Activated CD4-positive, alpha-beta T cell treated with anti-CD3 and anti-CD28 coated beads for 36 hours (primary cell): ENCODE measurements at regions not wholly inside any gene's neighbourhood (a gene's known extent, or its start where the extent isn't known, plus 50 kb on each side); places are given as distances from the start of the nearest gene placed in this dataset.
"Not testable (repeated sequence)": the region's sequence is repeated elsewhere in the genome, so short reads cannot be mapped to it uniquely, and the experiment has no call there.

Experiments used
- ATAC-seq: fragments of 200-7000 bp; cut with Tn5 transposase; one replicate; pipeline ENCODE4 v1.10.0; 2021; ENCODE audit warnings: mild to moderate bottlenecking, moderate library complexity
- CTCF ChIA-PET: fragments of 350-600 bp; sonication (Branson Sonifier 250); formaldehyde crosslinking; loops from one replicate; lab custom pipeline; 2021; ENCODE audit warnings: antibody characterized with exemption; lab: Charles Lee
- POLR2A ChIA-PET: fragments of 350-600 bp; sonication (Branson Sonifier 250); formaldehyde crosslinking; loops from one replicate; lab custom pipeline; 2021; ENCODE audit warnings: antibody characterized with exemption, inconsistent platforms; lab: Charles Lee
- DNase-seq: peaks from one replicate; pipeline ENCODE4 v3.0.0-alpha.2; 2020
- H3K27ac Mint-ChIP-seq: one replicate; pipeline ENCODE4 v1.8.0; 2021; ENCODE audit warnings: mixed read lengths
- H3K27me3 Mint-ChIP-seq: one replicate; pipeline ENCODE4 v1.8.0; 2021; ENCODE audit warnings: mixed read lengths
- H3K36me3 Mint-ChIP-seq: one replicate; pipeline ENCODE4 v1.8.0; 2021; ENCODE audit warnings: low read depth, mixed read lengths
- H3K4me1 Mint-ChIP-seq: one replicate; pipeline ENCODE4 v1.8.0; 2021; ENCODE audit warnings: mixed read lengths
- H3K4me3 Mint-ChIP-seq: one replicate; pipeline ENCODE4 v1.8.0; 2021; ENCODE audit warnings: mild to moderate bottlenecking, moderate library complexity, mixed read lengths
- H3K9me3 Mint-ChIP-seq: one replicate; pipeline ENCODE4 v1.8.0; 2021; ENCODE audit warnings: low read depth, mixed read lengths
- intact Hi-C, 2 experiments: fragments of 100-400 bp; cut with DNase I in 1 of 2; cut with micrococcal nuclease in 1 of 2; formaldehyde crosslinking; loops; one replicate each; pipeline versions ENCODE4 v1.14.2 to v1.15.1; 2022 to 2024; cut with DNase I, micrococcal nuclease

DNA sequence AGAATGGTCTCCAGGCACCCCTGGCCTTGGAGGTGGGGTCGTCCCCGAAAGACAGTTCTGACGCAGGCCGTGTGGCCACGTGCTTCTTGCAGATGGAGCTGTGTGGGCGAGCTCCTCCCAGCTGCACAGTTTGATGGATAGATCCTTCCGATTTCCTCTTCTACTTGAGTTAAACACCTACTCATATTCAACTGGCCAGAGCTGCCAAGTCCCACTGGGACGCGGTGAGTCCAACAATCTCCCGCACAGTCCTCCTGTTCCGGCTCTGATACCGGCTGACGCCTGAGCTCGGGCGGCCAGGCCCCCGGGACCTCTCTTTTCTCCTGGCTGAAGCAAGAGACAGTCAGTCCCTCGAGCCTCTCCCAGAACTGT is 57.9 kb upstream of the DACT2 start:
- no peak for DNase-seq
- POLR2A ChIA-PET, result no interaction called here
- CTCF ChIA-PET, result no interaction called here
- Mint-ChIP-seq H3K4me1 (no peaks in the 10 kb centered on the region), H3K9me3 (no peaks in the 10 kb centered on the region), H3K4me3 (no peak overlapping the region), H3K36me3 (no peaks in the 10 kb centered on the region), H3K27ac (no peak overlapping the region), H3K27me3 (no peaks in the 10 kb centered on the region)
- no peak for ATAC-seq
- intact Hi-C loops, result no loop called here

DNA sequence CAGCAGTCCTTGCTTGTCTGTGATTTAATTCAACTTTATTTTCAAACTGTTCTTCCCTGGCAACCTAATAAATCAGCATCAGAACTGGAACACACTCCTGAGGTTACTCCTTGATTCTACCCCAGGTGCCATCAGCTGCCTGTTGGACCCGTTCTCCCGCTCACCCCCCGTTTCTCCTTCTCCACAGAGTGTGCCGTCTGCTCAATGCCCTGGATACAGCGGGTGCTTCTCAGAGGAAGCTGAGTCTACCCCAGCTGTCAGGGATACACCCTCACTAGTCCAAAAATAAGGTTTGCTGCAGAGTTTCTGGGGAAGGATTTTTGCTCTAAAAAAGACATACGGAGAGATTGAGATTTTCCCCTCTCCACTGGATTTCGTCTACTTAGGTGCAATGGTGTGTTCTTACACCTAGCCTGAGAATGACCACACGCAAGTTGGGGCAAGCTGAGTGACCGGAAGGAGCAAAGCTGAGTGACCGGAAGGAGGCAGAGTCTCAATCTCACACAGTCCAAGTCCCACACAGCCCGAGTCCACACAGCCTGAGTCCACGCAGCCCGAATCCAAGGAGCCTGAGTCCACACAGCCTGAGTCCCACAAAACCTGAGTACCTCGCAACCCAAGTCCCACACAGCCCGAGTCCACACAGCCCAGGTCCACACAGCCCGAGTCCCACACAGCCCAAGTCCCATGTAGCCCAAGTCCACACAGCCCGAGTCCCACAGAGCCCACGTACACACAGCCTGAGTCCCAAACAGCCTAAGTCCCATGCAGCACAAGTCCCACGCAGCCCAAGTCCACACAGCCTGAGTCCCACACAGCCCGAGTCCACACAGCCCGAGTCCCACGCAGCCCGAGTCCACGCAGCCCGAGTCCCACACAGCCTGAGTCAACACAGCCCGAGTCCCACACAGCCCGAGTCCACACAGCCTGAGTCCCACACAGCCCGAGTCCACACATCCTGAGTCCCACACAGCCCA is 58.6 kb upstream of the DACT2 start:
- POLR2A ChIA-PET, result no interaction called here
- Mint-ChIP-seq H3K27ac (no peak overlapping the region), H3K9me3 (no peaks in the 10 kb centered on the region), H3K36me3 (no peaks in the 10 kb centered on the region), H3K27me3 (no peaks in the 10 kb centered on the region), H3K4me3 (no peak overlapping the region), H3K4me1 (no peaks in the 10 kb centered on the region)
- intact Hi-C loops, result no loop called here
- DNase-seq (no peak), ATAC-seq (no peak)
- CTCF ChIA-PET, result interaction anchor here (0.5 kb wide), 1 partner anchor 290 kb away, joined by 3 read pairs; no protein-coding TSS in a partner anchor

DNA sequence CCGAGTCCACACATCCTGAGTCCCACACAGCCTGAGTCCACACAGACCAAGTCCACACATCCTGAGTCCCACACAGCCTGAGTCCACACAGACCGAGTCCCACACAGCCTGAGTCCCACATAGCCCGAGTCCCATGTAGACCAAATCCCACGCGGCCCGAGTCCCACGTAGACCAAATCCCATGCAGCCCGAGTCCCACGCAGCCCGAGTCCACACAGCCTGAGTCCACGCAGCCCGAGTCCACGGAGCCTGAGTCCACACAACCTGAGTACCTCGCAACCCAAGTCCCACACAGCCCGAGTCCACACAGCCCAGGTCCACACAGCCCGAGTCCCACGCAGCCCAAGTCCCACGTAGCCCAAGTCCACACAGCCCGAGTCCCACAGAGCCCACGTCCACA is 60.0 kb upstream of the DACT2 start:
- CTCF ChIA-PET, ATAC-seq, H3K27ac Mint-ChIP-seq, H3K36me3 Mint-ChIP-seq, POLR2A ChIA-PET, H3K27me3 Mint-ChIP-seq, intact Hi-C loops, H3K9me3 Mint-ChIP-seq, H3K4me3 Mint-ChIP-seq, H3K4me1 Mint-ChIP-seq, DNase-seq: not testable (repeated sequence)

DNA sequence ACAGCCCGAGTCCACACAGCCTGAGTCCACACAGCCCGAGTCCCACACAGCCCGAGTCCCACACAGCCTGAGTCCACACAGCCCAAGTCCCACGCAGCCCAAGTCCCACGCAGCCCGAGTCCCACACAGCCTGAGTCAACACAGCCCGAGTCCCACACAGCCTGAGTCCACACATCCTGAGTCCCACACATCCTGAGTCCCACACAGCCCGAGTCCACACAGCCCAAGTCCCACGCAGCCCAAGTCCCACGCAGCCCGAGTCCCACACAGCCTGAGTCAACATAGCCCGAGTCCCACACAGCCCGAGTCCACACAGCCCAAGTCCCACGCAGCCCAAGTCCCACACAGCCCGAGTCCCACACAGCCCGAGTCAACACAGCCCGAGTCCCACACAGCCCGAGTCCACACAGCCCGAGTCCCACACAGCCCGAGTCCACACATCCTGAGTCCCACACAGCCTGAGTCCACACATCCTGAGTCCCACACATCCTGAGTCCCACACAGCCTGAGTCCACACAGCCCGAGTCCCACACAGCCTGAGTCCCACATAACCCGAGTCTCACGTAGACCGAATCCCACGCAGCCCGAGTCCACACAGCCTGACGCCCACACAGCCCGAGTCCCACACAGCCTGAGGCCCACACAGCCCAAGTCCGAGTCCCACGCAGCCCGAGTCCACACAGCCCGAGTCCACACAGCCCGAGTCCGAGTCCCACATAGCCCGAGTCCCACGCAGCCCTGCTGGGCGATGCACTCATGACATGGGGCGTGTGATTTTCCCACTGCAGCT is 60.6 kb upstream of the SMOC2 start:
- ATAC-seq, POLR2A ChIA-PET, CTCF ChIA-PET, H3K36me3 Mint-ChIP-seq, H3K9me3 Mint-ChIP-seq, DNase-seq, H3K27ac Mint-ChIP-seq, H3K4me3 Mint-ChIP-seq, H3K27me3 Mint-ChIP-seq, H3K4me1 Mint-ChIP-seq, intact Hi-C loops: not testable (repeated sequence)

DNA sequence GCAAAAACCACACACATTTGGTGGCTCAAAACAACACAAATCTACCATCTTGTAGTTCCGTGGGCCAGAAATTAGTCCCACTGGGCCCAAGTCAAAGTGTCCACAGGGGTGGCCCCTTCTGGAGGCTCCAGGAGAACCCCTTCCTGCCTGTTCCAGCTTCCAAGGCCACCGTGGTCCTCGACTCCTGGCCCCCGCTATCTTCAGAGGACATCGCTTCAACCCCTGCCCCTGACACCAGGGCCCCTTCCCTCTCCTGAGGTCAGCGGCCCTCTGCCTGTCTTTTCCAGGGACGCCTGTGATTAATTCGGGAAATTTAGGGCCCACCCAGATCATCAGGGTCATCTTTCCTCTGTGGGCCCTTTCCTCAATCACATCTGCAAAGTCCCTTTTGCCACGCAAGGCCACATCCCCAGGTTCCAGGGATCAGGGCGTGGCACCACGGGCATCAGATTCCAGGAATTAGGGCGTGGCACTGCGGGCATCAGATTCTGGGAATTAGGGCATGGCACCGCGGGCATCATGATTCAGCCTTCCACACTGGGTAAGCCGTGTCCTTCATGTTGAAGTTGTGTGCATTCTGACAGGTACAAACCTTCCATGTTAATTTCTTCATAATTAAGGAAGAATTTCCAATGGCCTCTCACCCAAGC is 59.9 kb upstream of the SMOC2 start:
- Mint-ChIP-seq H3K27me3 (no peaks in the 10 kb centered on the region), H3K4me1 (no peaks in the 10 kb centered on the region), H3K4me3 (no peak overlapping the region), H3K9me3 (no peaks in the 10 kb centered on the region), H3K36me3 (no peaks in the 10 kb centered on the region), H3K27ac (no peak overlapping the region)
- ATAC-seq (no peak), DNase-seq (no peak)
- POLR2A ChIA-PET, result no interaction called here
- CTCF ChIA-PET, result no interaction called here
- intact Hi-C loops, result no loop called here

DNA sequence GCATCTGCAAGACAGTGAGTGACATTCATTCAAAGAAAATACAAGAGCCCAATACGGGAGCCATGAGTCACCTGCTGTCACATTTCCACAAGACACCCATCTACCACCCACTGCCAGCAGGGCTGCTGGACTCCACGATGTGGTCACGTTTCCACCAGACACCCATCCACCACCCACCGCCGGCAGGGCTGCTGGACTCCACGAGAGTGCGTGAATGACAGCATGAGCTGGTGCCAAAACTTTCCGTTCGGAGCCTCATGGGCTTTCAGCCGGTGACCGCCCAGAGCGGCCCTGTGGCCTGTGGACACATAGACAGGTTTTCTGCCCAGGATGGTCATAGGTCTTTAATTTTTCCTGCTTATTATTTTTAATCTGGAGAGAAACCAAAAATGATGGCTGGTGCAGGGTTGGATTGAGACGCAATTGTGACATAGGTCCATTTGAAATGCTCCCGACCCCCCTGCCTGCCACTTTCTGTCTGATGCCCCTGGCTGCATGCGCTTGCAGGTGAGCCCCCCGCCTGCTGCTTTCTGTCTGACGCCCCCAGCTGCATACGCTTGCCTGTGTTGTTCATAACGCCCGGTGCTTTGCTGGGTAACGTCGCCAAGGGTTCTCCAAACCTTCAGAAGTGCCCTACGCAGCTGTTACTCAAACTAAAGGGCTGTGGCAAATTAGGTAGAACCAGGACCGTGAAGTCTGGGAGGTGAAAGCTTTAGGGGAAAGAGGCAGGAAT is 59.1 kb upstream of the SMOC2 start:
- ChIA-PET CTCF (no interaction called here), POLR2A (no interaction called here)
- intact Hi-C loops, result no loop called here
- H3K4me1 Mint-ChIP-seq, result no peaks in the 10 kb centered on the region
- H3K4me3 Mint-ChIP-seq, result no peak overlapping the region
- H3K9me3 Mint-ChIP-seq, result no peaks in the 10 kb centered on the region
- DNase-seq, result no peak
- H3K27me3 Mint-ChIP-seq, result no peaks in the 10 kb centered on the region
- no peak for ATAC-seq
- no peak overlapping the region for H3K27ac Mint-ChIP-seq
- H3K36me3 Mint-ChIP-seq, result no peaks in the 10 kb centered on the region

DNA sequence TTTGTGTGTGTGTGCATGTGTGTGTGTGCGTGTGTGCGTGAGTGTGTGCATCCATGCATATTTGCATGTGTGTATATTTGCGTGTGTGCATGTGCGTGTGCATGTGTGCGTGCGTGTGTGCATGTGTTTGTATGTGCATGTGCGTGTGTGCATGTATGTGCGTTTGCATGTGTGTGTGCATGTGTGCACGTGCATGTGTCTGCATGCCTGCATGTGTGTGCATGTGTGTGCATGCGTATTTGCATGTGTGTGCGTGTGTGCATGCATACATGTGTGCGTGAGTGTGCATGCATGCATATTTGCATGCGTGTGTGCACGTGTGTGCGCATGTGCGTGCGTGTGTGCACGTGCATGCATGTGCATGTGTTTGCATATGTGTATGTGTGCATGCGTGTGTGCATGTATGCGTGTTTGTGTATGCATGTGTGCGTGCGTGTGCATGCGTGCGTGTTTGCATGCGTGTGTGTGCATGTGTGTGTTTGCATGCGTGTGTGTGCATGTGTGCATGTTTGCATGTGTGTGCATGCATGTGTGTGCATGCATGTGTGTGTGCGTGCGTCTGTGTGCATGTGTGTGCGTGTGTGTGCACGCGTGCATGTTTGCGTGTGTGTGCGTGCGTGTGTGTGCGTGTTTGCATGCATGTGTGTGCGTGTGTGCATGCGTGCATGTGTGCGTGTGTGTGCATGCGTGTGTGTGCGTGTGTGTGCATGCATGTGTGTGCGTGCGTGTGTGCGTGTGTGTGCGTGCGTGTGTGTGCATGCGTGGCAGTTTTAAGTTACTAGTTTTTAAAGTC is 57.7 kb upstream of the SMOC2 start:
- POLR2A ChIA-PET, result no interaction called here
- CTCF ChIA-PET, result interaction anchor here (0.7 kb wide), 1 partner anchor 34 kb away, joined by 4 read pairs; no protein-coding TSS in a partner anchor
- Mint-ChIP-seq H3K4me3 (no peak overlapping the region), H3K4me1 (no peaks in the 10 kb centered on the region), H3K27ac (no peak overlapping the region), H3K9me3 (no peaks in the 10 kb centered on the region), H3K27me3 (no peaks in the 10 kb centered on the region), H3K36me3 (no peaks in the 10 kb centered on the region)
- ATAC-seq (no peak), DNase-seq (no peak)
- intact Hi-C loops, result no loop called here

DNA sequence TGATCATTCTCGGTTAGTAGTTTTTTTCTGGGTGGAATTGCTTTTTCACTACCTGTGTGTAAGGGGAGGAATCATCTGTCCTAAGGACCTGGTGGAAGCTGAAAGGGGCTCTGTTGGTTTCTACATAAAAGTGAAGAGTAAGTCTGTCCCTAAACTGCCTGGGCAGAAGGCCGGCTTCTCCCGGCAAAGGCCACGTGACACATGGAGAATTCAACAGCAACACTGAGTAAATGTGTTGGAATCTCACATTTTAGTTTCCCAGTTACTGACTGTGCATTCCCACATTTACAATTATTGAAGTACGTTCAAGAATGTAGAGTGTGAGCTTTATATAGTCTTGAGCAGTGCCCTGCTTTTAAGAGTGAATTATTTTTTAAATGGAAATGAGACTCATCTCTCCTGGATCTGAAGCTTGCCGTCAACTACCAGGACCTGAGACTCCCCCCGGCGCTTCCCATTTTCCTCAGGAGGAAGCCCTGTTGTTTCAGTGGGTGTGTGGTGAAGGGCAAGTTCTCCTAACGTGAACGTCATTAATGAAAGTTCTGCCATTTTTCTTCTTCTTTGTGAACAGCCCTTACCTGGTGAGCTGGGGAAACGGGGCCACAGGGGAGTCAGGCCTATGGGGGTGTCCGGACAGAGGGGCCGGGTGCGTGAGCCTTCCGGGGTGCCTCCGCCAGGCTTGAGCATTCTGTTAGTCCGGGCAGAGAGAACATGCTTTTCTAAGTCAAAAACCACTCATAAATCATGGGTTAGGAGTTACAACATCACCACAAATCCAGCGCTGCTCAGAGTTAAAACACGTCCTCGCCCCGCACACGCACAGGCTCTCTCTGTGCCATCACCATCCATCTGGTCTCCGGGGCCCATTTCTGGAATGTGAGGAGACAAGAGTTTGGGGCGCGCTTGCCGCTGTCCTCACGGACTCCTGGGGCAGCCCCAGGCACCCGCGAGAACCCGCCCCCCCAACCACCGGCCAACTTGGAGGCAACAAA is 56.6 kb upstream of the SMOC2 start:
- Mint-ChIP-seq H3K27ac (no peak overlapping the region), H3K36me3 (no peaks in the 10 kb centered on the region), H3K4me3 (no peak overlapping the region), H3K27me3 (no peaks in the 10 kb centered on the region), H3K4me1 (no peaks in the 10 kb centered on the region), H3K9me3 (no peaks in the 10 kb centered on the region)
- ChIA-PET CTCF (no interaction called here), POLR2A (no interaction called here)
- intact Hi-C loops, result no loop called here
- DNase-seq (no peak), ATAC-seq (no peak)

DNA sequence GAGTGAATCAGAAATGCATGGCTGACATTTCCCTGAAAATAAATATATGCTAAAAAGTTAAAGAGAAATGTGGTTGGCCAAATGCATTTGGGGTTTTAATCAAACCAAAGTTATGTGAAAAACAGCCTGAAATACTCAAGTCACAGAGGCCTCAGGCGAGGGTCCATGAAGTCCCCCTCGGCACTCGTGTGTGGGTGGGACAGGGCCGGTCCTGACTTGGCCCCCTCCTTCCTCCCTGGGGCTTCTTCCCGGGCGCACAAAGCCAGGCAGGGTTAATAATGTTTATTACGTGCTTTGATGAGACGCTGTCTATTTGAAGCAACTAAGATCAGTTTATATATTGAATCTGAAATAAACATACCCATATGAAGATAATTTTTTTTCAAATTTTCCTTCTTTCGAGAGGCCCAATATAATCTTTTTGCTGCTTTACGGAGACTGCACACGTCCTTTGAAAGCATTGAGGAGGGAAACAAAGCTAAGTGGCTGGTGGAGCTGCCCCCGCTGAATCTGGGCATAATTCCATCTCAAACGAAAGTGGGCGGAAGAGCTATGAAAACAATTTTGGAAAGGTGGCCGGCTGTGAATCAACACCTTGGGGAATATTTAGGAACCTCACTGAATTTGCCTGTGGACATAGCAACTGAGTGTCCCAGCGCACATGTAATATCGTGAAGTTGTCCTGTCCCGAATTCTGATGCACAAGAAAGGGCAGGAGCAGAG is 55.8 kb upstream of the SMOC2 start:
- POLR2A ChIA-PET, result no interaction called here
- Mint-ChIP-seq H3K36me3 (no peaks in the 10 kb centered on the region), H3K27me3 (no peaks in the 10 kb centered on the region), H3K27ac (no peak overlapping the region), H3K4me1 (no peaks in the 10 kb centered on the region), H3K4me3 (no peak overlapping the region), H3K9me3 (no peaks in the 10 kb centered on the region)
- DNase-seq, result no peak
- no peak for ATAC-seq
- intact Hi-C loops, result no loop called here
- CTCF ChIA-PET, result no interaction called here
